Right ventricle myocardium superior (tissue), 1 donor: ENCODE measurements at regions not wholly inside any gene's neighbourhood (a gene's known extent, or its start where the extent isn't known, plus 50 kb on each side); places are given as distances from the start of the nearest gene placed in this dataset.

Source experiments
- ATAC-seq: fragments of 200-7000 bp; cut with Tn5 transposase; one replicate; pipeline ENCODE4 v1.9.1; 2020; ENCODE audit warnings: mild to moderate bottlenecking; ENCODE audit not compliant: poor library complexity
- DNase-seq: peaks from one replicate; pipeline ENCODE4 v3.0.0-alpha.2; 2020
- intact Hi-C: fragments of 100-400 bp; cut with DNase I; formaldehyde crosslinking; loops from one replicate; pipeline ENCODE4 v1.11.2; 2022
- donor health status: DM: no; HTN: yes; CAD: no; lungs with severe emphysema.

DNA sequence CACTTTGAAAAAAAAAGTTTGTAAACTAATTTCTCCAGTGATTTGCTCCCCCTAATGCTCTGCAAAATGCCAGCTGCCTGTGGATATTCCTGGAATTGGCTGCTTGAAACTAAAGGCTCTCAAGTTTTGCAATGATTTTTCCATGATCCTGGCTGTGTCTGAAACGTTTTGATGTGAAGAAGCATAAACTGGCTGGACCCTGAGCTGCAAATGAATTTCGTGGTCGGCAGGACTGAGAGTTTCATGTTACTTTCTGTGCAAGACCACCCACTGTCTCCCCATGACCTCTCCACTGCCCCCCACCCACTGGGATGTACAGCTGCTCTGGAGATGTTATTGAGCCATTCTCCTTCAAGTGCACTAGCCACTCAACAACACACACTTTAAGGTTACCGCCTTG, 171.3 kb upstream of the SSTR4 start:
- intact Hi-C loops: no loop called here

GRCh38 chr20:22866812-22867341, 168.2 kb upstream of the SSTR4 start:
- no peak for DNase-seq
- no peak for ATAC-seq
- intact Hi-C loops: no loop called here

More for the DNA sequence above, 171.3 kb upstream of the SSTR4 start:
- no peak for DNase-seq
- no peak for ATAC-seq

DNA sequence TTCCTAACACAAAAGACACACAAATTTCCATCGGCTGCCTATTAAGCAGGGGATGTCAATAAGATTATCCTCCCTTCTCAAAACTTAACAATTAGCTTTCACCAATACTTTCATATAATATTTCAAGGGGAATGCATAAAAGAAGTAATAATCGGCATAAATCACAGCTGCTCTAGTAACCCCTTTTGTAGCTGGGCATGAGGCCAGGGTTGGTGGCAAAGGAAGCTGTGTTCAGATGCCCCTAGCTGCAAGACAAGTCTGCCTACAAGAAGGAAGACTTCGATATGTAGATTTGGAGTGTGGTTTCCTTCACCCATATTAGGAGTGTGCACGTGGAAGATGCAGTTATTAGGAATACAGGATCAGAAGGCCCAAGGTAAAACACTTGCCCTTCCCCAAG, 156.9 kb upstream of the SSTR4 start:
- ATAC-seq: no peak
- no peak for DNase-seq
- intact Hi-C loops: no loop called here

- ATAC-seq: no peak
- DNase-seq: no peak
- intact Hi-C loops: no loop called here
Measured at GRCh38 chr20:22880277-22880676, 154.8 kb upstream of the SSTR4 start.

GRCh38 chr20:22887796-22888195, 147.3 kb upstream of the SSTR4 start:
- intact Hi-C loops: no loop called here
- ATAC-seq (no peak), DNase-seq (no peak)

DNA sequence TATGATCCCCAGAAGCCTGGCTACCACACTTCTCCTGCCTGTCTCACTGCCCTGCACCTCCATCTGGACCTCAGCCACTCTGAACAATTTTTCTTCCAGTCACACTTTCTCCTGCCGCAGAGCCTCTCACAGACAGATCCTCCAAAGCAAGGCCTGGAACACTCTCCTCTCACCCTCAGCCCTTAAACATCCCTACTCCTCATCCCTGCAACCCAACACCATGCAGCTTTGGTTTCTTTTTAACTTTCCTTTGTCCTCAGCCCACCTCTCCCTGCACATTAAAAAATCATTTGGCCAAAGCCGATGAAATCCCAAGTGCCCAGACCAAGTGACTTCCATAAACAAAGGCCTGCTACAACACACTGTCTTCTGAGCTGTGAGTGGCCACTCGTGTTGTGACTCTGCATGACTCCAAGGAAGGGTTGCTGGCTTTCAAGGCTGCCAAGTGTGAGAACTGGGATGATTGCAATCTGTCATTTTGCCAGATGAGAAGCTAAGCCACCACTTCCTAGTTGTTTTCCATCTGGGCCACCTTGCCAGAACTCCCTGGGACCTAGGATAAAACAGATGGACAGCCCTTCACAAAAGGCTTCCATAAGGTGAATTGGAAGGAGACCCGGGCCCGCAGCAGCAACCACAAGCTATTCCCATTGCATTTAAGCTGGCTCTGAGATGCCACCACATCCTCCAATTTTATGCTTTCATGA, 144.4 kb upstream of the SSTR4 start:
- ATAC-seq (no peak), DNase-seq (no peak)
- intact Hi-C loops: no loop called here

DNA sequence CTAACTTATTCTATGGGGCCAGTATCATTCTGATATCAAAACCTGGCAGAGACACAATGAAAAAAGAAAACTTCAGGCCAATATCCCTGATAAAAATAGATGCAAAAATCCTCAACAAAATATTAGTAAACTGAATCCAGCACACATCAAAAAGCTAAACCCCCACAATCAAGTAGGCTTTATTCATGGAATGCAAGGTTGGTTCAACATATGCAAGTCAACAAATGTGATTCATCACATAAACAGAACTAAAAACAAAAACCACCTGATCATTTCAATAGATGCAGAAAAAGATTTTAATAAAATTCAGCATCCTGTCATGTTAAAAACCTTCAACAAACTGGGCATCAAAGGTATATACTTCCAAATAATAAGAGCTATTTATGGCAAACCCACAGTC, 133.9 kb upstream of the SSTR4 start:
- DNase-seq: no peak
- intact Hi-C loops: no loop called here
- no peak for ATAC-seq

- no peak for DNase-seq
- ATAC-seq: no peak
- intact Hi-C loops: no loop called here
Measured at GRCh38 chr20:22901921-22902320, 133.2 kb upstream of the SSTR4 start.

DNA sequence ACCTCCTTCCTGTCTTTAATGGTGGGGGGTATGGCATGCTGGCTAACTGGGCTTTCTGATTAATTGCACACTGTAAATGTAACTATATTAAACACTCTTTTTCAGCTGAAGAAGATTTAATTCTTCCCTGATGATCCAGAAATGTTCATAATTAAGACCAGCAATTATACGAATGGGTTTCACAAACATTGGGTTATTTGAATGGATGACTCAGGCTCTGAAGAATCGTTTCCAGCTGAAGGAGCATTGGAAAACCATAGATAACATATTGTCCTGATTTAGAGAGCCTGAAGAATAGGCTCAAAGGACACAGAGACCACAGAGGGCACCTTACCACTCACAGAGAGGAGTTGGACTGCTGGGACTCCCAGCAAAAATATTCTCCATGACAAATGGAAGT, 130.7 kb upstream of the SSTR4 start:
- DNase-seq (no peak), ATAC-seq (no peak)
- intact Hi-C loops: no loop called here

DNA sequence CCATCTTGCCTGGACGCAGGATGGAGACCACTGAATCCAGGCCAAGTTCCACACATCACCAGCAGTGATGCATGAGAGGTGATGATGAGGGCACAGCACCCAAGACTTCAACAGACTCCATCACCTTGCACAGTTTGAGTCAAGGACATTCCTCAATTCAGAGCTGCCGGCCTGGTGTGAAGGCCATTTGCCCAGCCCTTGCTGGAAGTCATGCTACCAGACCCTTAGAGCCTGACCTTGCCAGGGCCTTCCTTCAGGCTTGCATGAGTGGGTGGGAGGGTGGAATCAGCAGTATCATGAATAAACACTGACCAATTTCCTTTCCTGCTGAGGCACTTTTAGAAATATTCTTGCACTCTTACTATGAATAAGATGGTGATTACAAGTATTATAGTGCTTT, 130.2 kb upstream of the SSTR4 start:
- no peak for ATAC-seq
- no peak for DNase-seq
- intact Hi-C loops: no loop called here

DNA sequence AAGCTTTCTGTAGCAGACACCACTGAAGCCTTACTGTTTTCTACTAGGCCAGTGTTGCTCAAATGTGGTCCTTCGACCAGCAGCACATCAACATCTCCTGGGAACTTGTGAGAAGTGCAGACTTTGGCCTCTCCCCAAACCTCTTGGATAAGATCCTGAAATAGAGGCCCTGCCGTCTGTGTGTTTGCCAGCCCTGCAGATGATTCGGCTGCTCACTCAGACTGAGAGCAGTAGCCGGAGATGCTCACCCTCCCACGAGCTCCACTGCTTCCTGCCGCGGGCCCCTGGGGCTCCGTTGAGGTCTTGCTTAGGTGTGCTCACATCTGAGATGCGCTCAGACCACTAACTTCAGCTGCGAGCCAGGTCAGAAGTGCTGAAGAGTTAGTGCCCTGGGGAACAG, 129.5 kb upstream of the SSTR4 start:
- DNase-seq (peak; percentile 58), ATAC-seq (peak; percentile 82)
- intact Hi-C loops: no loop called here

GRCh38 chr20:22908437-22908836, 126.7 kb upstream of the SSTR4 start:
- intact Hi-C loops: no loop called here
- ATAC-seq: no peak
- no peak for DNase-seq

- intact Hi-C loops: no loop called here
- ATAC-seq (no peak), DNase-seq (no peak)
Measured at GRCh38 chr20:22908944-22909343, 126.2 kb upstream of the SSTR4 start.

GRCh38 chr20:22909436-22909835, 125.7 kb upstream of the SSTR4 start:
- intact Hi-C loops: no loop called here
- ATAC-seq (no peak), DNase-seq (no peak)

- DNase-seq: no peak
- ATAC-seq: no peak
- intact Hi-C loops: no loop called here
Measured at GRCh38 chr20:22910287-22910852, 124.7 kb upstream of the SSTR4 start.

- no peak for ATAC-seq
- intact Hi-C loops: no loop called here
- no peak for DNase-seq
Measured at GRCh38 chr20:22914291-22914690, 120.8 kb upstream of the SSTR4 start.

GRCh38 chr20:22915512-22915911, 119.6 kb upstream of the SSTR4 start:
- intact Hi-C loops: no loop called here

GRCh38 chr20:22916021-22916842, 118.9 kb upstream of the SSTR4 start:
- ATAC-seq: no peak
- intact Hi-C loops: no loop called here
- DNase-seq: no peak

More at GRCh38 chr20:22915512-22915911, 119.6 kb upstream of the SSTR4 start:
- ATAC-seq (no peak), DNase-seq (no peak)

GRCh38 chr20:22918286-22918983, 116.7 kb upstream of the SSTR4 start:
- intact Hi-C loops: no loop called here
- no peak for ATAC-seq
- DNase-seq: no peak
